ENCODE measurements at regions not wholly inside any gene's neighbourhood (a gene's known extent, or its start where the extent isn't known, plus 50 kb on each side); places are given as distances from the start of the nearest gene placed in this dataset.

DNA sequence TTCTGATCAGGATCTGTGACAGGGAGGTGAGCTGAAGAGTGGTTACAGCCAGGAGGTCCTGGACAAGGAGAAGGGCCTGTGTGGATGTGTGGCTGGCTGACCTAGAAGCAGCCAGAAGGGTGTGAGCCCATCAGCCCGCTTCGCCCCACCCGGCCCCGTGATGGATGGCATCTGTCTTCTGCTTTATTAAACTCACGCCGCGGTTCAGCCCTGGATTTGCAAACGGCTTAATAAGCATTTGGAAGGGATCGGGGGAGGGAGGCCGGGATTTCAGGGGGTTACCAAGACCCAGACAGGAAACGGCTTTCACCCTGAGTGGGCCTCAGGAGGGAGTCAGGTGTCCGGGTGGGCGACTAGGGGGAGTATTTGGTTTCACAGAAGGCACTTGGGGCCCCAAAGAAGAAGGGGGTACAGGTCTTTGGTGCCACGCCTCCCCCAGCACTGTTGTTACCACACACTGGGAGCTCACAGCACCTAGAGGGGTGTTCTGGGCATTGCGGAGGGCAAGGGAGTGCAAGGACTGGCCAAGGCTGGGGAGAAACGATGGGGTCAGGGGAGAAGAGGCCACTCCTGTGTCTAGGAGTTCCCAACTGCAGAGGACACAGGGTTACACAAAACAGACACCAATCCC is 53.8 kb upstream of the FOXP4 start:
- Histone ChIP-seq H3K27ac (no peak overlapping the region), H3K4me1 (no peaks in the 10 kb centered on the region), H3K9me3 (no peaks in the 10 kb centered on the region), H3K4me3 (no peak overlapping the region), H3K4me2 (no peak overlapping the region)
- ChIA-PET POLR2A (no interaction called here), CTCF (no interaction called here)
- ATAC-seq (no peak), FAIRE-seq (no peak), DNase-seq (ENCODE audit: low read depth in 1 of 2, low spot score in 1 of 2) (no peak)
- no peak for TF ChIP-seq MAFK (IDR thresholded peaks at IDR 0.05; ENCODE audit: partially characterized antibody)
- WGBS (ENCODE audit: missing lambda C conversion rate): 73% methylated on average over 11 of the region's 16 CpGs

DNA sequence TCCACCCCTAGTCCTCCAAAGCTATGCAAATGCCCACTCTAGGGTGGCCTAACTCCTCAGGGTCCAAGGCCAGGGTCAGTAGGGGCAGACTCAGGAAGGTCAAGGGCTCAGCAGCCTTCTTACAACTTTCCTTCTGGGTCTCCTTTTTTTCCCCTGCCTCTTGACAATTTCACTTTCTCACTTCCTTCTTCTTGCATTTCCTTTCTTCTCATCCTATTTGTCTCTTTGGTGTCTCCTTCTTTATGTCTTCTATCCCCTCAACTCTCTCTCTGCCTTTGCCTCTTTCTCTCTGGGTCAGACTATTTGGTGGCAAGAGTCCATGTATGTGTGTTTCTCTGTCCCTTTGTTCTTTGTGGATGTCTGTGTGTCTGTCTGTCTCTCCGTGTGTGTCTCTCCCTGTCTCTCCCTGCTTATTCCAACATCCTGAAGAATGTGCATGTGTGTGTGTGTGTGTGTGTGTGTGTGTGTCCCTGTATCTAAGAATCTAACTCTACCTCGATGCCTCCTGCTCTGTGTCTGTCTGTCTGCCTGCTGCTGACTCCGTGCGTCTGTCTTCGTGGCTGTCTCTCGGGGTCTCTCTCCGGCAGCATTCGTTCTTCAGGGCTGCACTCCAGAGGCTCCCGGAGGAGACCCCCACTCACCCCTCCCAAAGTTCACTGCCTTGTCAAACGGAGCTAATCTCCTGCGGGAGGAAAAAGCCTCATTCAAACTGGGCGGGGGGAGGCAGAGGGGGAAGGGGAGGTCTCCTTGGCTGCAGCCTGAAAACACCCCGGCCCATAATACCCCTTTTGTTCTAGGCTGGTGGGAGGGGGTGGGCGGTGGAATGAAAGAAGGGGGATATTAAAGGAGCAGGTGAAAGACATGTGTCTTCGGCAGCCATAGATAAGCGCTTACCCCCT is 51.7 kb upstream of the FOXP4 start:
- FAIRE-seq (no peak), ATAC-seq (no peak), DNase-seq (ENCODE audit: low read depth in 1 of 2, low spot score in 1 of 2) (no peak)
- POLR2A ChIA-PET: no interaction called here
- H3K4me3 ChIP-seq: no peak overlapping the region
- TF ChIP-seq HEYL (CRISPR knock-in tag; IDR thresholded peaks at IDR 0.05): no peak
- no peak for TF ChIP-seq SMC3 (IDR thresholded peaks at IDR 0.05)
- TF ChIP-seq NFE2L2 (conservative IDR thresholded peaks at IDR 0.05; ENCODE audit: low read length): no peak
- TF ChIP-seq, protein P1, sequence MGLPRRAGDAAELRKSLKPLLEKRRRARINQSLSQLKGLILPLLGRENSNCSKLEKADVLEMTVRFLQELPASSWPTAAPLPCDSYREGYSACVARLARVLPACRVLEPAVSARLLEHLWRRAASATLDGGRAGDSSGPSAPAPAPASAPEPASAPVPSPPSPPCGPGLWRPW (IDR thresholded peaks at IDR 0.05): no peak
- TF ChIP-seq RCOR1 (IDR thresholded peaks at IDR 0.05; ENCODE audit: low read depth, low read length): no peak
- TF ChIP-seq TP53 (CRISPR knock-in tag; IDR thresholded peaks at IDR 0.05): no peak
- no peak for TF ChIP-seq EHMT2 (IDR thresholded peaks at IDR 0.05; ENCODE audit: low read depth)
- no peak for TF ChIP-seq HOXB13 (CRISPR knock-in tag; IDR thresholded peaks at IDR 0.05; ENCODE audit: low read depth)
- no peak for TF ChIP-seq TFCP2L1 (CRISPR knock-in tag; IDR thresholded peaks at IDR 0.05)
- CTCF ChIA-PET: interaction anchor here (1.2 kb wide), 1 partner anchor 10 kb away, joined by 4 read pairs; no protein-coding TSS in a partner anchor
- H3K4me1 ChIP-seq: no peaks in the 10 kb centered on the region
- no peaks in the 10 kb centered on the region for H3K9me3 ChIP-seq
- no peak overlapping the region for H3K4me2 ChIP-seq
- H3K27ac ChIP-seq: no peak overlapping the region
- WGBS (ENCODE audit: missing lambda C conversion rate): 87% methylated on average over 13 of the region's 16 CpGs
